ENCODE measurements at regions not wholly inside any gene's neighbourhood (a gene's known extent, or its start where the extent isn't known, plus 50 kb on each side); places are given as distances from the start of the nearest gene placed in this dataset.

DNA sequence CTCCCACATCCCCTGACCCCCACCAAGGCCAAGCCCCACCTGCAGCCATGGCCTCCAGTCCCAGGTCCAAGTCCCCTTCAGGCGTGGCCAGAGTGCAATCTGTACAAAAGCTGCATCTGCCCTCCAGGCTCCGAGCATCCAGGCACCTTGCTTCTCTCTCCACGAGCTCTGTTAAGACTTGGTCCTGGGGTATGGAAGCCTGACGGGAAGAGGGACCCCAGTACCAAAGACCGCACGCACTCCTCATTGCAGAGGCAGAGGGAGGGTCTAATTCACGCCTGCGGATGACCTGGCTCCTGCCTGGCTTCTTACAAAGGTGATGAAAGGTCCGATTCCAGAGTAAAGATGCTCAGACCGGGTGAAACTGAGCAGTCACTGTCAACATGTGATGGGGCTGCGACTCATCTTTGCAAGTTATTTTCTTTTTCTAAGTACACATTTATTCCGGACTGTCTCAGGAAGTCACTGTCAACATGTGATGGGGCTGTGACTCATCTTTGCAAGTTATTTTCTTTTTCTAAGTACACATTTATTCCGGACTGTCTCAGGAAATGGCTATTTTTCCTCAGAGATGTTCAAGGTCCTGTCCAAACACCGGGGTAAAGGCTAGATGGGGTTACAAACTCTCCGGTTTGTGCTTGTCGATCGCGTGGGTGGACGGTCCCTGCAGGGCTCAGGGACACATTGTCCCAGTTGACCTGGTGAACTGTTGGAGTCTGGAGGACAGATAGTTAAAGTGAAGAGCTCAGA is 252.0 kb upstream of the IRX4 start:
- ATAC-seq (no peak), DNase-seq (no peak)
- Histone ChIP-seq H3K9me3 (no peaks in the 10 kb centered on the region), H3K36me3 (ENCODE audit: insufficient read depth in 1 of 2, low read depth in 1 of 2) (no peaks in the 10 kb centered on the region), H3K27me3 (ENCODE audit: insufficient read depth in 3 of 3, low read length in 2 of 3) (peaks cover 0 to 13% (median 3%) of the 10 kb centered on the region in 3 donors), H3K27ac (no peak overlapping the region), H3K4me1 (no peaks in the 10 kb centered on the region), H3K4me3 (no peak overlapping the region)
- intact Hi-C loops (cut with DNase I), result no loop called here
- TF ChIP-seq, protein P1, sequence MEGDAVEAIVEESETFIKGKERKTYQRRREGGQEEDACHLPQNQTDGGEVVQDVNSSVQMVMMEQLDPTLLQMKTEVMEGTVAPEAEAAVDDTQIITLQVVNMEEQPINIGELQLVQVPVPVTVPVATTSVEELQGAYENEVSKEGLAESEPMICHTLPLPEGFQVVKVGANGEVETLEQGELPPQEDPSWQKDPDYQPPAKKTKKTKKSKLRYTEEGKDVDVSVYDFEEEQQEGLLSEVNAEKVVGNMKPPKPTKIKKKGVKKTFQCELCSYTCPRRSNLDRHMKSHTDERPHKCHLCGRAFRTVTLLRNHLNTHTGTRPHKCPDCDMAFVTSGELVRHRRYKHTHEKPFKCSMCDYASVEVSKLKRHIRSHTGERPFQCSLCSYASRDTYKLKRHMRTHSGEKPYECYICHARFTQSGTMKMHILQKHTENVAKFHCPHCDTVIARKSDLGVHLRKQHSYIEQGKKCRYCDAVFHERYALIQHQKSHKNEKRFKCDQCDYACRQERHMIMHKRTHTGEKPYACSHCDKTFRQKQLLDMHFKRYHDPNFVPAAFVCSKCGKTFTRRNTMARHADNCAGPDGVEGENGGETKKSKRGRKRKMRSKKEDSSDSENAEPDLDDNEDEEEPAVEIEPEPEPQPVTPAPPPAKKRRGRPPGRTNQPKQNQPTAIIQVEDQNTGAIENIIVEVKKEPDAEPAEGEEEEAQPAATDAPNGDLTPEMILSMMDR (IDR thresholded peaks at IDR 0.05), result no peak
- 52 to 61% (median 53%) methylated on average over 19 of the region's 19 CpGs for WGBS, 3 donors

GRCh38 chr5:2133936-2134335 is 251.2 kb upstream of the IRX4 start:
- no peaks in the 10 kb centered on the region for H3K9me3 ChIP-seq
- TF ChIP-seq, protein P1 (IDR thresholded peaks at IDR 0.05), result no peak
- H3K4me1 ChIP-seq, result no peaks in the 10 kb centered on the region
- no peak overlapping the region for H3K4me3 ChIP-seq
- no peak for ATAC-seq
- no peak for DNase-seq
- H3K27me3 ChIP-seq (ENCODE audit: insufficient read depth in 3 of 3, low read length in 2 of 3), result peaks cover 0 to 15% (median 3%) of the 10 kb centered on the region in 3 donors
- no peaks in the 10 kb centered on the region for H3K36me3 ChIP-seq (ENCODE audit: insufficient read depth in 1 of 2, low read depth in 1 of 2)
- intact Hi-C loops (cut with DNase I), result no loop called here
- no peak overlapping the region for H3K27ac ChIP-seq
- WGBS, 3 donors, result 90 to 92% (median 91%) methylated on average over 6 of the region's 6 CpGs

DNA sequence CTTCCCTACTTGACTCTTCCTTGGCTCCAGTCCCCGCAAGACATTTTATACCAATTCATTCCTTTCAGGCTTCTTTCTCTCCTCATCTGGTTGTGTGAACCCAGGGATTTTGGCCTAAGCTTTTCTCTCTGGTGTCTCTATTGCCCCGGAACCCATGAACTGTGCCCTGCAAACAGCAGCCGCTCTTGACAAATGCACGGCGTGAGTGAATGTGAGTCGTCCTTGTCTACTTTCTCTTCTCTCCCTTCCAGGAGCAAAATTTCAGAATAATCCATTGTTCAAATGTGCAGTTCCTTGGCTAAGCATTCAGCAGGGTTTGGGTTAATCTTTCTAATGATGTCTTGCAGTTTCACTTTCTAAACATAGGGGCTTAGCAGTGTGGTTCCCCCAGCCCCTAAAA is 250.4 kb upstream of the IRX4 start:
- TF ChIP-seq, protein P1 (IDR thresholded peaks at IDR 0.05), result no peak
- ATAC-seq (no peak), DNase-seq (no peak)
- no peak overlapping the region for H3K4me3 ChIP-seq
- H3K27me3 ChIP-seq (ENCODE audit: insufficient read depth in 3 of 3, low read length in 2 of 3), result peaks cover 0 to 17% (median 3%) of the 10 kb centered on the region in 3 donors
- 50 to 57% (median 51%) methylated on average over 6 of the region's 6 CpGs for WGBS, 3 donors
- no peaks in the 10 kb centered on the region for H3K4me1 ChIP-seq
- intact Hi-C loops (cut with DNase I), result no loop called here
- no peaks in the 10 kb centered on the region for H3K36me3 ChIP-seq (ENCODE audit: insufficient read depth in 1 of 2, low read depth in 1 of 2)
- no peak overlapping the region for H3K27ac ChIP-seq
- H3K9me3 ChIP-seq, result no peaks in the 10 kb centered on the region

GRCh38 chr5:2132497-2132847 is 249.7 kb upstream of the IRX4 start:
- peaks cover 0 to 17% (median 3%) of the 10 kb centered on the region in 3 donors for H3K27me3 ChIP-seq (ENCODE audit: insufficient read depth in 3 of 3, low read length in 2 of 3)
- no peaks in the 10 kb centered on the region for H3K9me3 ChIP-seq
- no peaks in the 10 kb centered on the region for H3K4me1 ChIP-seq
- DNase-seq (no peak), ATAC-seq (no peak)
- 86 to 94% (median 89%) methylated on average over 20 of the region's 20 CpGs for WGBS, 3 donors
- no peak overlapping the region for H3K27ac ChIP-seq
- intact Hi-C loops (cut with DNase I), result no loop called here
- TF ChIP-seq, protein P1 (IDR thresholded peaks at IDR 0.05), result no peak
- no peaks in the 10 kb centered on the region for H3K36me3 ChIP-seq (ENCODE audit: insufficient read depth in 1 of 2, low read depth in 1 of 2)
- no peak overlapping the region for H3K4me3 ChIP-seq
